OCI-LY3 (cell line): ENCODE measurements at regions not wholly inside any gene's neighbourhood (a gene's known extent, or its start where the extent isn't known, plus 50 kb on each side); places are given as distances from the start of the nearest gene placed in this dataset.

ENCODE experiments used
- H2AFZ ChIP-seq: fragments of 200-600, 300-600 bp; shearing (Covaris generic); 2 replicates; pipeline ENCODE4 v1.6.0; 2014; ENCODE audit warnings: antibody characterized with exemption, low read depth, low read length
- H3K27ac ChIP-seq: fragments of 200-600, 300-600 bp; sonication (generic); 2 replicates; pipeline ENCODE4 v1.5.1; 2014; ENCODE audit warnings: mild to moderate bottlenecking, low read length, moderate library complexity, mixed read lengths
- H3K27me3 ChIP-seq: fragments of 200-600, 300-600 bp; sonication (generic); 2 replicates; pipeline ENCODE4 v1.6.1; 2014; ENCODE audit warnings: low read depth, low read length, mixed read lengths
- H3K36me3 ChIP-seq: fragments of 200-600, 300-600 bp; sonication (generic); replicated peaks from 2 replicates; pipeline ENCODE3; 2014; ENCODE audit warnings: low read depth, low read length, mixed read lengths
- H3K4me1 ChIP-seq: fragments of 300-600, 200-600 bp; sonication (generic); 2 replicates; pipeline ENCODE4 v1.6.1; 2014; ENCODE audit warnings: low read length, mixed read lengths
- H3K4me2 ChIP-seq: fragments of 200-600, 300-600 bp; sonication (generic); 2 replicates; pipeline ENCODE4 v1.6.1; 2014; ENCODE audit warnings: low read length, mixed read lengths
- H3K4me3 ChIP-seq: fragments of 300-600, 200-600 bp; sonication (generic); 2 replicates; pipeline ENCODE4 v1.5.1; 2014; ENCODE audit warnings: antibody characterized with exemption, mild to moderate bottlenecking, low read length, moderate library complexity
- H3K79me2 ChIP-seq: fragments of 300-600, 200-600 bp; shearing (Covaris generic); 2 replicates; pipeline ENCODE4 v1.6.1; 2014; ENCODE audit warnings: mild to moderate bottlenecking, low read length, mixed read lengths
- H3K9ac ChIP-seq: fragments of 300-600, 200-600 bp; shearing (Covaris generic); 2 replicates; pipeline ENCODE4 v1.6.0; 2014; ENCODE audit warnings: mild to moderate bottlenecking, low read length, moderate library complexity
- H3K9me3 ChIP-seq: fragments of 200-600, 300-600 bp; shearing (Covaris generic); 2 replicates; pipeline ENCODE4 v1.6.1; 2014; ENCODE audit warnings: low read length, mixed read lengths; ENCODE audit not compliant: insufficient read depth
- H4K20me1 ChIP-seq: fragments of 200-600, 300-600 bp; sonication (generic); 2 replicates; pipeline ENCODE4 v1.6.1; 2016; ENCODE audit warnings: low read length, mixed read lengths; ENCODE audit not compliant: insufficient read depth
- CTCF ChIP-seq: fragments of 200-600, 300-600 bp; sonication (generic); IDR thresholded peaks from 2 replicates; pipeline ENCODE4 v1.5.1; 2014; ENCODE audit warnings: antibody characterized with exemption, low read length, low read depth
- EZH2phosphoT487 ChIP-seq: fragments of 200-600 bp; shearing (Covaris generic); IDR thresholded peaks from 2 replicates; pipeline ENCODE4 v1.6.1; 2018; ENCODE audit warnings: antibody characterized with exemption, mixed run types, low read depth

GRCh38 chr2:217006217-217006616 is 146.4 kb upstream of the TNP1 start:
- no peaks in the 10 kb centered on the region for H3K9me3 ChIP-seq
- no peak overlapping the region for H3K4me3 ChIP-seq
- no peak overlapping the region for H3K27ac ChIP-seq
- no peak overlapping the region for H3K9ac ChIP-seq
- H4K20me1 ChIP-seq = no peaks in the 10 kb centered on the region
- H3K4me2 ChIP-seq = no peak overlapping the region
- H3K79me2 ChIP-seq = no peaks in the 10 kb centered on the region
- no peaks in the 10 kb centered on the region for H3K4me1 ChIP-seq
- TF ChIP-seq EZH2phosphoT487 = no peak
- H3K36me3 ChIP-seq = no peaks in the 10 kb centered on the region
- H2AFZ ChIP-seq = no peak overlapping the region
- H3K27me3 ChIP-seq = no peaks in the 10 kb centered on the region

GRCh38 chr2:217004656-217005055 is 144.8 kb upstream of the TNP1 start:
- Histone ChIP-seq H3K4me2 (no peak overlapping the region), H3K27me3 (no peaks in the 10 kb centered on the region), H4K20me1 (no peaks in the 10 kb centered on the region)

GRCh38 chr2:217001740-217002139 is 141.9 kb upstream of the TNP1 start:
- Histone ChIP-seq H3K27me3 (no peaks in the 10 kb centered on the region), H3K4me1 (no peaks in the 10 kb centered on the region), H3K4me2 (no peak overlapping the region), H2AFZ (no peak overlapping the region), H4K20me1 (no peaks in the 10 kb centered on the region), H3K36me3 (no peaks in the 10 kb centered on the region), H3K9me3 (no peaks in the 10 kb centered on the region), H3K27ac (no peak overlapping the region), H3K4me3 (no peak overlapping the region), H3K79me2 (no peaks in the 10 kb centered on the region), H3K9ac (no peak overlapping the region)
- no peak for TF ChIP-seq CTCF
- TF ChIP-seq EZH2phosphoT487 = no peak

More at GRCh38 chr2:217004656-217005055, 144.8 kb upstream of the TNP1 start:
- H3K9me3 ChIP-seq = no peaks in the 10 kb centered on the region
- TF ChIP-seq EZH2phosphoT487 = no peak
- no peak overlapping the region for H3K27ac ChIP-seq
- H3K9ac ChIP-seq = no peak overlapping the region
- no peak overlapping the region for H2AFZ ChIP-seq
- H3K4me1 ChIP-seq = no peaks in the 10 kb centered on the region
- no peaks in the 10 kb centered on the region for H3K36me3 ChIP-seq
- no peak overlapping the region for H3K4me3 ChIP-seq
- H3K79me2 ChIP-seq = no peaks in the 10 kb centered on the region

GRCh38 chr2:217000406-217000805 is 140.5 kb upstream of the TNP1 start:
- H3K4me3 ChIP-seq = no peak overlapping the region
- H4K20me1 ChIP-seq = no peaks in the 10 kb centered on the region
- no peaks in the 10 kb centered on the region for H3K79me2 ChIP-seq
- no peaks in the 10 kb centered on the region for H3K4me1 ChIP-seq
- no peaks in the 10 kb centered on the region for H3K9me3 ChIP-seq
- TF ChIP-seq CTCF (no peak), EZH2phosphoT487 (no peak)
- H3K27me3 ChIP-seq = no peaks in the 10 kb centered on the region
- no peak overlapping the region for H3K9ac ChIP-seq
- no peak overlapping the region for H2AFZ ChIP-seq
- no peak overlapping the region for H3K27ac ChIP-seq
- no peaks in the 10 kb centered on the region for H3K36me3 ChIP-seq
- no peak overlapping the region for H3K4me2 ChIP-seq

GRCh38 chr2:216996279-216996845 is 136.5 kb upstream of the TNP1 start:
- no peak overlapping the region for H3K4me3 ChIP-seq
- no peaks in the 10 kb centered on the region for H3K27me3 ChIP-seq
- H3K9ac ChIP-seq = no peak overlapping the region
- no peaks in the 10 kb centered on the region for H3K79me2 ChIP-seq
- no peak overlapping the region for H2AFZ ChIP-seq
- no peak for TF ChIP-seq CTCF
- TF ChIP-seq EZH2phosphoT487 = no peak
- H4K20me1 ChIP-seq = no peaks in the 10 kb centered on the region
- H3K9me3 ChIP-seq = no peaks in the 10 kb centered on the region
- no peak overlapping the region for H3K4me2 ChIP-seq
- no peak overlapping the region for H3K27ac ChIP-seq
- H3K4me1 ChIP-seq = no peaks in the 10 kb centered on the region
- no peaks in the 10 kb centered on the region for H3K36me3 ChIP-seq
